ENCODE measurements at regions not wholly inside any gene's neighbourhood (a gene's known extent, or its start where the extent isn't known, plus 50 kb on each side); places are given as distances from the start of the nearest gene placed in this dataset.

GRCh38 chr9:23341346-23341745 is 484.7 kb downstream of the ELAVL2 start:
- H3K4me1 Mint-ChIP-seq (ENCODE audit: low read depth): no peaks in the 10 kb centered on the region
- H3K4me3 Mint-ChIP-seq (ENCODE audit: low read depth): no peak overlapping the region
- no peaks in the 10 kb centered on the region for H3K36me3 Mint-ChIP-seq (ENCODE audit: insufficient read depth)
- H3K27ac Mint-ChIP-seq: no peak overlapping the region
- H3K9me3 Mint-ChIP-seq (ENCODE audit: low read depth): peaks cover 16% of the 10 kb centered on the region
- H3K27me3 Mint-ChIP-seq: no peaks in the 10 kb centered on the region
- DNase-seq (ENCODE audit: low spot score, unreplicated experiment): no peak
- TF ChIP-seq CTCF (IDR thresholded peaks at IDR 0.05; ENCODE audit: unreplicated experiment): no peak

GRCh38 chr9:23342291-23342690 is 483.7 kb downstream of the ELAVL2 start:
- no peak for TF ChIP-seq CTCF (IDR thresholded peaks at IDR 0.05; ENCODE audit: unreplicated experiment)
- Mint-ChIP-seq H3K27me3 (no peaks in the 10 kb centered on the region), H3K36me3 (ENCODE audit: insufficient read depth) (no peaks in the 10 kb centered on the region), H3K4me3 (ENCODE audit: low read depth) (no peak overlapping the region), H3K9me3 (ENCODE audit: low read depth) (peaks cover 16% of the 10 kb centered on the region), H3K27ac (no peak overlapping the region), H3K4me1 (ENCODE audit: low read depth) (no peaks in the 10 kb centered on the region)
- no peak for DNase-seq (ENCODE audit: low spot score, unreplicated experiment)

GRCh38 chr9:23343226-23343625 is 482.8 kb downstream of the ELAVL2 start:
- no peak for TF ChIP-seq CTCF (IDR thresholded peaks at IDR 0.05; ENCODE audit: unreplicated experiment)
- no peak for DNase-seq (ENCODE audit: low spot score, unreplicated experiment)
- Mint-ChIP-seq H3K36me3 (ENCODE audit: insufficient read depth) (no peaks in the 10 kb centered on the region), H3K4me3 (ENCODE audit: low read depth) (no peak overlapping the region), H3K27ac (no peak overlapping the region), H3K9me3 (ENCODE audit: low read depth) (peaks cover 16% of the 10 kb centered on the region), H3K27me3 (no peaks in the 10 kb centered on the region), H3K4me1 (ENCODE audit: low read depth) (no peaks in the 10 kb centered on the region)

GRCh38 chr9:23361096-23361495 is 464.9 kb downstream of the ELAVL2 start:
- H3K9me3 Mint-ChIP-seq (ENCODE audit: low read depth): peaks cover 19% of the 10 kb centered on the region
- H3K36me3 Mint-ChIP-seq (ENCODE audit: insufficient read depth): no peaks in the 10 kb centered on the region
- no peak for DNase-seq (ENCODE audit: low spot score, unreplicated experiment)
- H3K27me3 Mint-ChIP-seq: no peaks in the 10 kb centered on the region
- no peak overlapping the region for H3K4me3 Mint-ChIP-seq (ENCODE audit: low read depth)
- H3K27ac Mint-ChIP-seq: no peak overlapping the region
- no peaks in the 10 kb centered on the region for H3K4me1 Mint-ChIP-seq (ENCODE audit: low read depth)
- no peak for TF ChIP-seq CTCF (IDR thresholded peaks at IDR 0.05; ENCODE audit: unreplicated experiment)

GRCh38 chr9:23372703-23373102 is 453.3 kb downstream of the ELAVL2 start:
- Mint-ChIP-seq H3K36me3 (ENCODE audit: insufficient read depth) (no peaks in the 10 kb centered on the region), H3K4me3 (ENCODE audit: low read depth) (no peak overlapping the region), H3K4me1 (ENCODE audit: low read depth) (no peaks in the 10 kb centered on the region), H3K27ac (no peak overlapping the region), H3K27me3 (no peaks in the 10 kb centered on the region), H3K9me3 (ENCODE audit: low read depth) (no peaks in the 10 kb centered on the region)
- no peak for DNase-seq (ENCODE audit: low spot score, unreplicated experiment)
- TF ChIP-seq CTCF (IDR thresholded peaks at IDR 0.05; ENCODE audit: unreplicated experiment): no peak

All from progenitor cell of endocrine pancreas (in vitro differentiated cells).